GM19455 (cell line): ENCODE measurements at regions not wholly inside any gene's neighbourhood (a gene's known extent, or its start where the extent isn't known, plus 50 kb on each side); places are given as distances from the start of the nearest gene placed in this dataset.
"Not testable (repeated sequence)": the region's sequence is repeated elsewhere in the genome, so short reads cannot be mapped to it uniquely, and the experiment has no call there.

ENCODE experiments used
- ATAC-seq: cut with Tn5 transposase; IDR thresholded peaks from one replicate; pipeline ENCODE4 v1.9.1; 2021; ENCODE audit not compliant: unreplicated experiment

GRCh38 chr1:193419295-193419694, 232.9 kb upstream of the B3GALT2 start:
- ATAC-seq, result no peak

GRCh38 chr1:193418745-193419058, 232.3 kb upstream of the B3GALT2 start:
- no peak for ATAC-seq

- no peak for ATAC-seq
These were observed 231.7 kb upstream of the B3GALT2 start for GRCh38 chr1:193417945-193418744.

GRCh38 chr1:193417403-193417802, 231.0 kb upstream of the B3GALT2 start:
- ATAC-seq, result no peak

GRCh38 chr1:193416226-193417024, 230.0 kb upstream of the B3GALT2 start:
- ATAC-seq, result no peak

- ATAC-seq, result no peak
These were observed 228.8 kb upstream of the B3GALT2 start for GRCh38 chr1:193415256-193415655.

- ATAC-seq, result no peak
These were observed 227.0 kb upstream of the B3GALT2 start for GRCh38 chr1:193413376-193413775.

- ATAC-seq, result no peak
These were observed 226.3 kb upstream of the B3GALT2 start for GRCh38 chr1:193412748-193413147.

- no peak for ATAC-seq
These were observed 225.3 kb upstream of the B3GALT2 start for GRCh38 chr1:193411714-193412113.

GRCh38 chr1:193411215-193411614, 224.8 kb upstream of the B3GALT2 start:
- no peak for ATAC-seq

GRCh38 chr1:193408782-193409293, 222.4 kb upstream of the B3GALT2 start:
- no peak for ATAC-seq

- ATAC-seq, result peak; percentile 72
These were observed 220.5 kb upstream of the B3GALT2 start for GRCh38 chr1:193406901-193407300.

- ATAC-seq, result no peak
These were observed 217.8 kb upstream of the B3GALT2 start for GRCh38 chr1:193404236-193404635.

GRCh38 chr1:193402977-193403376, 216.6 kb upstream of the B3GALT2 start:
- no peak for ATAC-seq

GRCh38 chr1:193402037-193402436, 215.6 kb upstream of the B3GALT2 start:
- ATAC-seq, result no peak

GRCh38 chr1:193394336-193394735, 207.9 kb upstream of the B3GALT2 start:
- no peak for ATAC-seq

- no peak for ATAC-seq
These were observed 206.3 kb upstream of the B3GALT2 start for GRCh38 chr1:193392686-193393085.

- ATAC-seq, result no peak
These were observed 202.3 kb upstream of the B3GALT2 start for GRCh38 chr1:193388683-193389082.

GRCh38 chr1:193388165-193388564, 201.8 kb upstream of the B3GALT2 start:
- ATAC-seq, result no peak

- no peak for ATAC-seq
These were observed 201.0 kb upstream of the B3GALT2 start for GRCh38 chr1:193387406-193387805.

GRCh38 chr1:193378451-193378850, 192.0 kb upstream of the B3GALT2 start:
- not testable (repeated sequence) for ATAC-seq

GRCh38 chr1:193377472-193377871, 191.1 kb upstream of the B3GALT2 start:
- no peak for ATAC-seq
